CD4-positive, alpha-beta T cell treated with Interleukin-21 for 1 hour (primary cell): ENCODE measurements at regions not wholly inside any gene's neighbourhood (a gene's known extent, or its start where the extent isn't known, plus 50 kb on each side); places are given as distances from the start of the nearest gene placed in this dataset.

Source experiments
- DNase-seq: peaks from one replicate; pipeline ENCODE4 v3.0.0-alpha.2; 2020

GRCh38 chr2:204278454-204278853 is 266.8 kb upstream of the PARD3B start:
- no peak for DNase-seq

- no peak for DNase-seq
These were observed 265.5 kb upstream of the PARD3B start for GRCh38 chr2:204279819-204280218.

- no peak for DNase-seq
These were observed 265.0 kb upstream of the PARD3B start for GRCh38 chr2:204280262-204280668.

GRCh38 chr2:204282081-204282480 is 263.2 kb upstream of the PARD3B start:
- no peak for DNase-seq

DNA sequence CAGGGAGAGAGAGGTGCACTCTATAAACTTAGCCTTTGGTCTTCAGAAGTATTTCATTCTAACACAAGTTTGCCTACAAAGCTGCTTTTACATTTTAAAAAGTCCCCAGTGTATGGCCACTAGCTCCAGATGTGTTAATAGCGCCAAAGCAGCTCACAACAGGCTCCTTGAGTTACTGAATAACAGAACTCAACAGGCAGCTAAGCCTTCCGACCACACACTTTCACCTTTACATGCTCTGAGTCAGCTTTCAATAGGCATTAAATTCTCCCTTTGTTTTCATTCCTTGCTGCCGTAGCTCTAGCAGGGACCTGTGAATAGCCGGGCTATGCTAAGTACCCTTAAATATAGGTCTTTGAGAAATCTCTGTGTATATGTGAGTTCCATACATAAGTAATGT is 262.8 kb upstream of the PARD3B start:
- no peak for DNase-seq

- DNase-seq = no peak
These were observed 256.2 kb upstream of the PARD3B start for GRCh38 chr2:204289066-204289465.

- DNase-seq = no peak
These were observed 252.8 kb upstream of the PARD3B start for GRCh38 chr2:204292439-204292838.

GRCh38 chr2:204293884-204294747 is 251.2 kb upstream of the PARD3B start:
- DNase-seq = no peak

DNA sequence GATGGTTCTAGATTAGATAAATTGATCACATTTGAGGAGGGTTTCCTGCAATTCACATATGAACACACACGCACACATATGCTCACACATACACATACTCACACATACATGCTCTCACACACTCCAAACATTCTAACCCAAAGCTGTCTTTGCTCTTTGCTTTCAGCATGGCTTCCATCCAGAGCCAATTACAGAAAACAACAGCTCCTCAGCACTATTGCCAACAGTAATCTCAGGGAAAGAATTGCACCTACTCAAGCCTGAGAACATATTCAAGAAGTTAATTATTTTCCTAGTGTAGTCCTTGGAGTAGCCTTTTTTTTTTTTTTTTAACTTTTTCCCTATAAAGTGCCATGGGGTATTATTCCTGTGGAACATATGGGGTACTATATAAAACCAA is 246.9 kb upstream of the PARD3B start:
- no peak for DNase-seq

DNA sequence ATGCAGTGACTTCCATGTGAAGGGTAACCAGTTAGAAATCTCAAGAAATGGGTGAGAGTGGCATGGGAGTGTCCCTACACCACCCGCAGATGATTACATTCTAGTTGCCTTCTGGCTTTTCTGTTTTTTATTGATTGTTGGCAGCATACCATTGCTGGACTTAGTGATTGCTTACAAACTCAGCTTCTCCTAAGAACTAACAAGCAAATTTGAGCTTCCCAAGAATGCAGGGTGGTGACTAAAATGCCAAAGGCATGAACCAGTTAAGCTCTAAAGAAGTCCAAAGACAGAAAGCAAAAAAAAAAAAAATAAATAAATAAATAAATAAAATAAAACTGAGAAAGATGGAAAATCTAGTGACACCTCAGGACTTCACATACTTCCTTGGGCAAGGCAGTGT is 245.5 kb upstream of the PARD3B start:
- no peak for DNase-seq

DNA sequence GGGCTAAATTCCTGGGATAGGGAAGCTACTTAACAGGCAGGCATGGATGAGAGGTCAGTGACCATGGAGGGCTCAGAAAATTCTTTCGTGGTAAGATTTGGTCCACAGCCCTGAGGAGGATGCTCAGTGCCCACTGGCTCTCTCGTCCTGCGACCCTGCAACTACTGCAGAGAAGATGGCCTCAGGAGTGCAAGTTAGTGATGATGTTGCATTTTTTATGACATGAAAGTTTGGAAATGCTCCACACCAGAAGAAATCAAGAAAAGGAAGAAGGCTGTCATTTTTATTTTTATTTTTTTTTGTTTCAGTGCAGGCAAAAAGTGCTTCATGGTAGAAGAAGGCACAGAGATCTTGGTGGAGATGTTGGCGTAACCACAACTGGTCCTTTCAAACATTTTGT is 238.6 kb upstream of the PARD3B start:
- DNase-seq = no peak

- DNase-seq = no peak
These were observed 233.2 kb upstream of the PARD3B start for GRCh38 chr2:204312105-204312504.

GRCh38 chr2:204313256-204313655 is 232.0 kb upstream of the PARD3B start:
- no peak for DNase-seq

DNA sequence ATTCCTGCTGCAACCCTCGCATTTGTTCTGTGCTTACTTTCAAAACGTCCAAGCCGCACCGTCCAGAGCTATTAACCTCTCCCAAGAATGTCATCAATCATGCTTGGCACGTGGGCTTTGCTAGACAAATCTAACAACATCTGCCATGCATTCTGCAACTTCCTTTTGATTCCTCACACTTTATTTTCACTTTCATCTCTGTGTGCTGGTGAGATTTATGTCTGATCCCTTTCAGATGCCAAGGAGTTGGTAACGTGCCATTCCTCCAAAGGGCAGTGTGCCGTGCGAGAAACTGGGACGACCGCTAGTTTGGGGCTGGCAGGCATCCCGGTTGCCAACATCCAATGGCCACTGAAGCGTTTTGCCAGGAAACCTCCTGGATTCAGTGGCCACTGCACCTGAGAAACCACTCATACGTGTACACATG is 230.0 kb upstream of the PARD3B start:
- DNase-seq = no peak

- DNase-seq = no peak
These were observed 227.6 kb upstream of the PARD3B start for GRCh38 chr2:204317640-204318039.

DNA sequence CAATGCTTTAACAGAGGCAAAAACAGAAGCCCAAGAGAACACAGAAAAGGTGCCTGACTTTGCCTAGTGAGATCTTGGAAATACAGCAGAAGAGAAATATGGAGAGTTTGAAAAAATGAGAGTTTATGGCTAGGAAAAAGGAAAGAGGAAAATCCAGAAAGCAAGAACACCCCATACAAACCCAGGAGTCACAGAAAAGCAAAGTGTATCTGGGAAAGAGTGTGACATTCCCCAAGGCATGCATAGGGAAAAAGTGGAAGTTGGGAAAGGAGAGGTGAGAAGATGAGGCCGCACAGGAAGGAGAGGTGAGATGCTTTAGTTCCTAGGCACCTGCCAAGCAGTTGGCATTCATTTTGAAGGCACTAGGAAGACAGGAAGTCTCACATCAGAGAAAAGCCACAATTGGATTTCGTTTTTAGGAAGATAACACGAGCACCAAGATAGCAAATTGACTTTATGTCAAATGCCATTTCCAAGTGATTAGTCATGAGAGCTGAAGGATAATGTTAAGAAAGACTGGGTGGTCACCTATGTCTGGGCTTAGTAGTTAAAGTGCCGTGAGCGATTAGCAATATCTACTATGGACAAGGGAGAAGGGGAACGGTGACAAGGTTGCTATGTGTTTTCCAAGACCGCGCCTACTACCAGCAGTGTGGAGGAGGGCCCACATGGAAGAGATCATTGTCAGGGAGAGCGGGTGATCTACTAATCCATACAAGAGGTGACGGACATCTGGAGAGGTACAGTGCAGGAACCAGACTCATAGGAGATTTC is 224.1 kb upstream of the PARD3B start:
- no peak for DNase-seq

DNA sequence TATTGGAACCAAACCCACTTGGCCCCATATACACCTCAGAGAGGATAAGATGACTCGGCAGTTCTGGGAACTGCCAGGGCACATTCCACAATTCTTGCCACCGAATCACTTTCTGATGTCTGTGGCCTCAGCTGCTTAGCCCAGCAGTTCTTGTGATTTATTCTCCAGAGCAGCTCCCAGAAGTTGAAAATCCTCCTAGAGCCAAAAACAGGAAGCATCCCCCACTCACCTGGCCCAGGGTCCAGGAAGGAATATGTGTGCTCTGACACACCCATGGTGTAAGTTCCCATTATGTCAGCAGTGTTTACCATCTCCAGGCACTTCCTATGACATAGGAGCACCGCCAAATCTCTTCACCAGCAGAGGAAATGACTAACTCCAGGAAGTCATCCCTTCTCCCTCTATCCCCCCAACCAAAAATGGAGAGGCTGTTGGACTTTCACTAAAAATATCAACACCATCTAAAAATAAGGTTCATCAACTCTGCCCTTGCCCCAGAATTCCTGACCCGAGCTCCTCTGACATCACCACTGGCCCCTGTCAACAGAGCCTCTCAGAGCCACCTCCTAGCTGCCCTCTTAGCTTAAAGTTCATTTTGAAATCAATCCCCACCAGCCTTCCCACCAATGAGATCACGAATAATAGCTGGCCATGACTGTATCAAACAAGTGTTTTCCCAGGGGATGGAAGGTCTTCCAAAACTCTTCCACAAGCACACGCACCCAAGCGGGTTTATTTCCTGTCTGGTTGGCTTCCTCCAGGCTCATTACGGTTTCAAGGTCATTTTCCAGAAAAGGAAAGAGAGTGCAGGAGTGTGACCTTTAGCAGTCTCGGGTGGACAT is 223.1 kb upstream of the PARD3B start:
- DNase-seq = no peak

GRCh38 chr2:204325468-204325867 is 219.8 kb upstream of the PARD3B start:
- peak; percentile 63 for DNase-seq

DNA sequence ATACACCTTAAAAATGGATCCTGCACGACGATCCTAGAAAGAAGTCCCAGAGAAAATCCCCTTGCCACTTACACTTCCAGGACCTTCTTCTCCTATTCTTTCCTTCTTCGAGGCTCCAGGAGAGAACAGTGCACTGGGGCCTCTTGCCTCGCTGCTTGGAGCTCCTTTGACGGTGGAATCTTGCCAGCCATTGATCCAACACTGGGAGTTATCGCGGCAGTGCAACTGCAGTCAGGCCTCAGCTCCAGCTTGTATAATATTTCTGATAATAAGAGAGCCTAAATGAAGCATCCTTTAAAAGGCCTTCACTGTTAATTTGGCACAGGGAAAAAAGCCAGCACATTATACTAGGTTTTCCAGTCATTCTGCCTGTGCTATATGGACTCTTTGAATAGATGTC is 216.9 kb upstream of the PARD3B start:
- no peak for DNase-seq

DNA sequence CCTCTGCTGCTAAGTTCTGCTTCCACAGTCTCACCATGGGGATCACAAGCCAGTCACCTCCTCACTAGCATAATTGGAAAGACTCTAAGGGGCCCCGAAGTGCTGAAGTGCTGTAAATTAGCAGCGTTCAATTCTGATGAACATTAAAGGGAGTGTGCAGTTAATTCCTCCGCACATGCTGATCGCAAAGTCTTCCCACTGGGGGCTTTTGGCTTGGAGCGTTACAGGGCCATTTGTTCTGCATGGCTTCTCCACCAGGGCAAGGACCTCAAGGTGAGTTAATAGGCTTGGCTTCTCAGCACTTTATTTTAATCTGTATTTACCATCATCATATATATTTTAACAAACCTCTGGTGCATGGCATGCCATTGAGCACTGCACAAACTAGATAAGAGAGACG is 216.3 kb upstream of the PARD3B start:
- no peak for DNase-seq

DNA sequence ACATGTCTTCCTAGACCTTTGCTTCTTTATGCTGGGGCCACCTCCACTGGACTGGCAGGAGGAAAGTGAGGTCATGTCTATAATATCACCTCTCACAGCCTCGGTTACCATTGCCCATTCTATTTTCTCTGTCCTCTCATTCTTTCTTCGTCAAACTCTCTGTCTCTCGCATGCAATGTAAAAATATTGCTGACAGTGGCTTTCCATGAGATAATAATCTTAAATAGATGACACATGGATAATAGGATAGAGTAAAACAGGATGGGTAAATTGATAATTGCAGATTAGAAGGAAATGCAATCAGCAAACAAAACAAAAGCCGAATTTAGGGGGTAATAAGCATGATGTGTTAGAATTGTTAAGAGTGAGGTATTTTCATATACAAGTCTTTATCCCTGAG is 215.7 kb upstream of the PARD3B start:
- no peak for DNase-seq

- no peak for DNase-seq
These were observed 214.1 kb upstream of the PARD3B start for GRCh38 chr2:204331180-204331579.

- DNase-seq = no peak
These were observed 213.3 kb upstream of the PARD3B start for GRCh38 chr2:204331988-204332387.
